ENCODE measurements at regions not wholly inside any gene's neighbourhood (a gene's known extent, or its start where the extent isn't known, plus 50 kb on each side); places are given as distances from the start of the nearest gene placed in this dataset.
A peak's percentile ranks its signal among the peaks of the same experiment; 100 is the strongest.

- peak; percentile 78 for DNase-seq (ENCODE audit: low spot score)
- no peaks in the 10 kb centered on the region for H3K9me3 Mint-ChIP-seq (ENCODE audit: unreplicated experiment)
- no peak overlapping the region for H3K27ac Mint-ChIP-seq (ENCODE audit: unreplicated experiment)
- no peak for TF ChIP-seq CTCF (IDR thresholded peaks at IDR 0.05; ENCODE audit: unreplicated experiment)
- no peaks in the 10 kb centered on the region for H3K36me3 Mint-ChIP-seq (ENCODE audit: low read depth, unreplicated experiment)
- peak overlapping the region; percentile 91 for H3K4me3 Mint-ChIP-seq (ENCODE audit: unreplicated experiment)
- H3K27me3 Mint-ChIP-seq (ENCODE audit: unreplicated experiment), result no peaks in the 10 kb centered on the region
- H3K4me1 Mint-ChIP-seq (ENCODE audit: unreplicated experiment), result no peaks in the 10 kb centered on the region
These were observed 1011.3 kb downstream of the XPNPEP1 start for GRCh38 chr10:108911814-108912541.

- H3K36me3 Mint-ChIP-seq (ENCODE audit: low read depth, unreplicated experiment), result no peaks in the 10 kb centered on the region
- H3K9me3 Mint-ChIP-seq (ENCODE audit: unreplicated experiment), result no peaks in the 10 kb centered on the region
- no peak overlapping the region for H3K4me3 Mint-ChIP-seq (ENCODE audit: unreplicated experiment)
- TF ChIP-seq CTCF (IDR thresholded peaks at IDR 0.05; ENCODE audit: unreplicated experiment), result no peak
- no peak overlapping the region for H3K27ac Mint-ChIP-seq (ENCODE audit: unreplicated experiment)
- peaks cover 3% of the 10 kb centered on the region for H3K4me1 Mint-ChIP-seq (ENCODE audit: unreplicated experiment)
- DNase-seq (ENCODE audit: low spot score), result no peak
- no peaks in the 10 kb centered on the region for H3K27me3 Mint-ChIP-seq (ENCODE audit: unreplicated experiment)
These were observed 1015.2 kb downstream of the XPNPEP1 start for GRCh38 chr10:108908096-108908495.

- TF ChIP-seq CTCF (IDR thresholded peaks at IDR 0.05; ENCODE audit: unreplicated experiment), result no peak
- Mint-ChIP-seq H3K4me3 (ENCODE audit: unreplicated experiment) (no peak overlapping the region), H3K36me3 (ENCODE audit: low read depth, unreplicated experiment) (no peaks in the 10 kb centered on the region), H3K9me3 (ENCODE audit: unreplicated experiment) (no peaks in the 10 kb centered on the region), H3K4me1 (ENCODE audit: unreplicated experiment) (peaks cover 3% of the 10 kb centered on the region), H3K27ac (ENCODE audit: unreplicated experiment) (no peak overlapping the region), H3K27me3 (ENCODE audit: unreplicated experiment) (peaks cover 3% of the 10 kb centered on the region)
- DNase-seq (ENCODE audit: low spot score), result no peak
These were observed 1017.5 kb downstream of the XPNPEP1 start for GRCh38 chr10:108905821-108906220.

- no peak for DNase-seq (ENCODE audit: low spot score)
- Mint-ChIP-seq H3K9me3 (ENCODE audit: unreplicated experiment) (no peaks in the 10 kb centered on the region), H3K27ac (ENCODE audit: unreplicated experiment) (no peak overlapping the region), H3K4me1 (ENCODE audit: unreplicated experiment) (peaks cover 3% of the 10 kb centered on the region), H3K27me3 (ENCODE audit: unreplicated experiment) (peaks cover 3% of the 10 kb centered on the region), H3K36me3 (ENCODE audit: low read depth, unreplicated experiment) (no peaks in the 10 kb centered on the region), H3K4me3 (ENCODE audit: unreplicated experiment) (no peak overlapping the region)
- TF ChIP-seq CTCF (IDR thresholded peaks at IDR 0.05; ENCODE audit: unreplicated experiment), result no peak
These were observed 1018.1 kb downstream of the XPNPEP1 start for GRCh38 chr10:108905171-108905570.

GRCh38 chr10:108904163-108904838 is 1019.0 kb downstream of the XPNPEP1 start:
- peaks cover 3% of the 10 kb centered on the region for H3K4me1 Mint-ChIP-seq (ENCODE audit: unreplicated experiment)
- H3K36me3 Mint-ChIP-seq (ENCODE audit: low read depth, unreplicated experiment), result no peaks in the 10 kb centered on the region
- no peaks in the 10 kb centered on the region for H3K9me3 Mint-ChIP-seq (ENCODE audit: unreplicated experiment)
- TF ChIP-seq CTCF (IDR thresholded peaks at IDR 0.05; ENCODE audit: unreplicated experiment), result no peak
- H3K4me3 Mint-ChIP-seq (ENCODE audit: unreplicated experiment), result no peak overlapping the region
- no peak for DNase-seq (ENCODE audit: low spot score)
- peaks cover 3% of the 10 kb centered on the region for H3K27me3 Mint-ChIP-seq (ENCODE audit: unreplicated experiment)
- no peak overlapping the region for H3K27ac Mint-ChIP-seq (ENCODE audit: unreplicated experiment)

All from endothelial cell (in vitro differentiated cells).